ENCODE measurements at regions not wholly inside any gene's neighbourhood (a gene's known extent, or its start where the extent isn't known, plus 50 kb on each side); places are given as distances from the start of the nearest gene placed in this dataset.

- TF ChIP-seq CEBPB (IDR thresholded peaks at IDR 0.05; ENCODE audit: low read depth) = no peak
- no peak for TF ChIP-seq CTCF (IDR thresholded peaks at IDR 0.05 in 2 of 3, conservative IDR thresholded peaks at IDR 0.05 in 1 of 3; ENCODE audit: borderline replicate concordance in 1 of 3, insufficient read depth in 1 of 3, low read depth in 2 of 3, low read length in 2 of 3)
- TF ChIP-seq POLR2A (IDR thresholded peaks at IDR 0.05; ENCODE audit: borderline replicate concordance, extremely low read depth, insufficient read depth, insufficient read length) = no peak
- no peak for TF ChIP-seq FOSL1 (IDR thresholded peaks at IDR 0.05; ENCODE audit: low read depth)
- TF ChIP-seq EZH2 (IDR thresholded peaks at IDR 0.05) = no peak
- no peak for TF ChIP-seq REST (IDR thresholded peaks at IDR 0.05; ENCODE audit: low read depth)
- no peak for TF ChIP-seq POLR2AphosphoS5 (IDR thresholded peaks at IDR 0.05; ENCODE audit: low read depth, low read length)
- no peak for TF ChIP-seq ELF1 (IDR thresholded peaks at IDR 0.05; ENCODE audit: borderline replicate concordance, low read depth)
- TF ChIP-seq TCF7L2 (IDR thresholded peaks at IDR 0.05; ENCODE audit: borderline replicate concordance, extremely low read depth, insufficient read depth, insufficient read length) = no peak
- no peak for TF ChIP-seq CBX3 (IDR thresholded peaks at IDR 0.05; ENCODE audit: low read depth)
- no peak for TF ChIP-seq JUND (IDR thresholded peaks at IDR 0.05)
- no peak for TF ChIP-seq RAD21 (IDR thresholded peaks at IDR 0.05; ENCODE audit: low read depth)
Observed at GRCh38 chr16:80910434-80910833, 96.3 kb downstream of the CMC2 start.

Data from HCT116 (cell line).